ENCODE measurements at regions not wholly inside any gene's neighbourhood (a gene's known extent, or its start where the extent isn't known, plus 50 kb on each side); places are given as distances from the start of the nearest gene placed in this dataset.

DNA sequence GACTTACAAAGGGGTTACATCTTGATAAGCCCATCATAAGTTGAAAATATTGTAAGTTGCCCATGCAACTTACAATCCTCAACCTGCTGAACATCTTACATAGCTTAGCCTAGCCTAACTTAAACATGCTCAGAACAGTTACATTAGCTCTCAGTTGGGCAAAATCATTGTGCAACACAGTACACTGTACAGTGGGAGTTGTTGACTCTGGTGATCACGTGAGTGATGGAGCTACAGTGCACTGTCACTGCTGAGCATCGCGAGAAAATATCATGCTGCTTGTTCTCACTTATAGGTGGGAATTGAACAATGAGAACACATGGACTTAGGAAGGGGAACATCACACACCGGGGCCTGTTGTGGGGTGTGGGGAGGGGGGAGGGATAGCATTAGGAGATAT, 214.9 kb upstream of the ZMIZ1 start:
- DNase-seq (ENCODE audit: low spot score) = no peak

- DNase-seq (ENCODE audit: low spot score) = peak; percentile 71
Measured at GRCh38 chr10:78856421-78856820, 212.3 kb upstream of the ZMIZ1 start.

DNA sequence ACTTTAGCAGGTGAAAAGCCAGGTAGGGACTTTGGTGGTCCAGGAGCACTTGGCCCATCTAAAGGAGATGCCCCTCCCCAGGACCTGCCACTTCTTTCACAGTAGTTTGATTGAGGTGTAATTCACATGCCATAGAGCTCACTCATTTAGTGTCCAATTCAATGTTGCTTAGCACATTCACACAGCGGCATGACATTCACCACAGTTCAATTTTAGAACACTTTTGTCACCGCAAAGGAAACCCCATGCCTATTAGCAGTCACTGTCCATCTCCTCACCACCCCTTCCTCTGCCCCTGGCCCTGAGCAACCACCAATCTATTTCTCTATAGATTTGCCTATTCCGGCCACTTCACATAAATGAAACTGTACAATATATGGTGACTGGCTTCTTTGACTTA, 211.6 kb upstream of the ZMIZ1 start:
- DNase-seq (ENCODE audit: low spot score) = peak; percentile 26

DNA sequence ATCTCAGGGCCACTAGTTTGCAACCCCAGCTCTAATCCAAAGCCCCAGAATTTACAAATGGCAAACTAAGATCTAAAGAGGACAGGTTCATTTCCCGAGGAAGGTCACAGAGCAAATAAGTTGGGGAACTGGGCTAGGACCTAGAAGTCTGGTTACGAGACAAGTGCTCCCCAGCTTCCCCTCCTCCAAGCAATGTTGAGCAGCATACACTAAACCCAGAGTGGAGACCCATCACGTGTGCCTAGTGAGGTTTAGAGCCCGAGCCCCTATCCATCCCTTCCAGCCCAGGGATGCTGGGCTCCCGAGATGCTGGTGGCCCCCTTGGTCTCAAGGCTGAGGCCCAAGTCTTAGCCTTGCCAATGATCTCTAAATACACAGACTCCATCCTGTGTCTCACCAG, 209.5 kb upstream of the ZMIZ1 start:
- DNase-seq (ENCODE audit: low spot score) = peak; percentile 33

DNA sequence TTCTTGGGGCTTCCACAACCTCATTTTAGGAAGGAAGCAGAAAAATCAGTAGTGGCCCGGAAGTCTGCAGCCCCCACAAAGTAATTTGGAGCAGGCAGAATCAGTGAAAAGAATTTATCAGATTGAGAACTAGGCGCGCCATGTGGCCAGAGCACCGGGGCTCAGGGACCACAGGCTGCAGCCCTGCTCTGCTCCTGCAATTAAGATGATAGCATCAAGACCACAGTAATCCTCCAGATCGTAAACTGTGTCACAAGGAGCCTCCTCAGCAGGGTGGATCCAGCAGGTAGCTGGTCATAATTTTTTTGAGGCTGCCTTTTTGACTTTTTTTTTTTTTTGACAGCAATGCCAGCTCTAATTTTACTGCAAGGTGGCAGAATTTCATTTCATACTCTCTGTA, 209.0 kb upstream of the ZMIZ1 start:
- peak; percentile 37 for DNase-seq (ENCODE audit: low spot score)

DNA sequence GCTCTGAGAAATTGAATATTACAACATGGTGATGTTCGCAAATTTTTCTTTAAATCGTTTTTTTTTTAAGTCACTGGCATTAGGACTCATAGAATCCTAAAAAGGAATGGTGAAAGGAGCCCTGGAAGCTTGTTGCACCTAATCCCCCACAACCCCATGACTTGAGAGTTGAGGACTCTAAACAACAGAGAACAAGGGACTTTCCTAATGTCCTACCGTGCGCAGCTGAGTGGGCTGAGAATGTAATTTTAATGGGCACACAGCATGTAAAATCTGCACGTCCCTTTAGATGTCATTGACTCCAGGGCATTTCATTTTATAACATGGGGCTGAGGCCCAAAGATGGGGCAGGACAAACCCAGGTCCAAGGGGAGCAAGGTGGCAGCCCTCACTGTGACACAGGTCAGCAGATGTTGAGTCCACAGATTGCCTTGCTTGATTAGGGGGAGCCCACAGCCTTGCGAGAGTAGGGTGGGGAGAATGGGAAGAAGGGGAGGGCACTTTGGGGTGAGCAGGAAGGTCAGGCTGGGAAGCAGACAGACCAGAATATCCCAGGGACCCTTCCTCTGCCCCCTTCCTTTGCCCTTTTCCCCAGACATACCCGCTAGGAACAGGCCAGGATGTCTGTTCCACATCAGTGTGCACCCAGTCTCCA, 208.4 kb upstream of the ZMIZ1 start:
- peak; percentile 49 for DNase-seq (ENCODE audit: low spot score)

DNA sequence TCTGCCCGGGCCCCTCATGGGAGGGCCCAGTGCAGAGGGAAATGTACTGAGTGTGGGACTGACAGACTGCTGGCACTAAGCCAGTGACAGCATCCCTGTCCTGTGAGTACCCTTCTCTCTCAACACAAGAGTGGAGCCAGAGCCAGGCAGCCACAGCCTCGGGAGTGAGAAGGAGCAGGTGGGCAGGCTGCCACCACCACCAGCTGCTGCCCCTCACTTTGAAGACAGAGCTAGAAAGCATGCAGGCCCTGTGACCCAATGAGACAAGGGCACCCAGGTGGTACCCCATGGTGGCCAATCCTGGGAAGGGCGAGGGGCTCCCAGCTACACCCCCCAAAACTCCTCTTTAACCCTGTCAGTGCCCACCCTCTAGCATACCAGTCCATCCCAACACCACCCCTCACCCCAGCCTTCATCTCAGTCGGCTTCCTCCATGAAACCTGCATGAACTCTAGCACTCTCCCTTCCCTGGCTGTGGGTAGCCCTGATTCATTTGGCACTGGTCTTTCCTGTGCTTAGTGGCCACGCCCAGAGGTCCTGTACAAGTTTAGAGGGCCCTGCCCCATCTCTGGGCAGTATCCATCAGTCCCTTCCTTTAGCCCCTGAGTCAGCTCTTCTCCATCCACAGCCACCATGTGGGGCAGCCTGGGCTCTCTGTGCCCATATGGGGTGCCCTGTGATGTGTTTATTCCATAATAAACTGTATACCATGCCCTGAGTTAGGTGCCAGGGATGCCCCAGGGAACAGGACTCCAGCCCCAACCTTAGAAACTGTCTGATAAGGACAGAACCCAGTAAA, 207.0 kb upstream of the ZMIZ1 start:
- DNase-seq (ENCODE audit: low spot score) = no peak

DNA sequence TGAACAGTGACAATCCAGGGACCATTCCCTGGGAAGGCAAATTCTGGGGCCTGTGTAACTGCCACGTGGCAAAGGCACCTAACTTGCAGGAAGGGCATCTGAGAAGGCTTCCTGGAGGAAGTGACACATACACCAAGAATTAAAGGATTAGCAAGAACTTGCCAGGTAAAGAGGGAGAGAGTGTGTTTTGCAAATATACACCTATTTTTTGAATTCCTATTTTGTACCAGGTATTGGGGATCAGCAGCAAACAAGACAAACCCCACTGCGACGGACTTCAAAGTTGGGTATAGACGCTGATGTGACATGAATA, 206.5 kb upstream of the ZMIZ1 start:
- DNase-seq (ENCODE audit: low spot score) = no peak

DNA sequence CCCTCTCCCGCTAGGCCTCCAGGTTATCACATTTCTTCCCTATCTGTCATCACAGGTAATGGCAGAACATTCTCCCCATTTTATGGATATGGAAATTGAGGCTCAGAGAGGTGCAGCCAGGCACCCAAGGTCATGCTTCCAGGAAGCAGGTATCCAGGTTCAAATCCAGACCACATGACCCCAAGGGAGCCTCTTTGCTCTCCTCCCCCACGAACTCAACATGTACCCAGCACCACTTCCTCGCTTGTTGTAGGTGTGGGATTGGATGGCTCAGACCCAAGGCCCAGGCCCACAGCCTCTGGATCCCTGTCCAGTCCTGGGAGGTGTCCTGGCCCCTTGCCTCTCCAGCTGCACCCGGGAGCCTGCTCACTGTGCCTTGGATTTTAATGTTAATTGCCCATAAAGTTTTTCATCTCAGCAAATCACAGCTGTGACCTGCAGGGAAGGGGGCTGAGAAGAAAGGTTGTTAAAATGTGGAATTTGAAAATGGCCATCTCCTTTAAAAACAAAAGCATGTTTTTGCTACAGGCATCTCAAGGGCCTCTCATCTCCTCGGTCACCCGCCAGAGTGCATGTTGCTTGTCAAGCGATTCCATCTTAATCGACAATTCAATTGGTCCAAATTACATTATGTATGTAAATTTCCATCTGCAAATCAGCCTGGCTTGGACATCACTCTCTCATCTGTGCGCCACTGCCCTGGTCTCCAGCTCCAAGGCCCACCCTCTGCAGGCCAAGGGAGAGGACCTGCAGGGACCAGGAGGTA, 205.4 kb upstream of the ZMIZ1 start:
- DNase-seq (ENCODE audit: low spot score) = no peak

DNA sequence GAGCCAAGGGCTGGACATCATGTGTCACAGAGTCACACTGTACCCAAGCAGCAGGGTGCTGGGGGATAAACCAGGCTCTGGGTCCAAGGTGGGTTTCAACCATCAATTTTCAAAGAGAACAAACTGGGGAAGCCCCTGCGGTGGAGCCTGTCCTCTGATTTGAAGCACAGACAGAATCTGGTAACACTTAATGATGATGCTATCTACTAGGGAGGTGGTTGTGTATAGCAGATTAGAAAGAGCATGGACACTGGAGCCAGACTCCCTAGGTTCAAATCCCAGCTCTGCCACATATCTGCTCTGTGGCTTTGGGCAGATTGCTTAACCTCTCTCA, 204.9 kb upstream of the ZMIZ1 start:
- no peak for DNase-seq (ENCODE audit: low spot score)

- DNase-seq (ENCODE audit: low spot score) = no peak
Measured at GRCh38 chr10:78864761-78865537, 203.8 kb upstream of the ZMIZ1 start.

GRCh38 chr10:78865538-78865875, 203.3 kb upstream of the ZMIZ1 start:
- DNase-seq (ENCODE audit: low spot score) = no peak

- DNase-seq (ENCODE audit: low spot score) = no peak
Measured at GRCh38 chr10:78865931-78866717, 202.6 kb upstream of the ZMIZ1 start.

DNA sequence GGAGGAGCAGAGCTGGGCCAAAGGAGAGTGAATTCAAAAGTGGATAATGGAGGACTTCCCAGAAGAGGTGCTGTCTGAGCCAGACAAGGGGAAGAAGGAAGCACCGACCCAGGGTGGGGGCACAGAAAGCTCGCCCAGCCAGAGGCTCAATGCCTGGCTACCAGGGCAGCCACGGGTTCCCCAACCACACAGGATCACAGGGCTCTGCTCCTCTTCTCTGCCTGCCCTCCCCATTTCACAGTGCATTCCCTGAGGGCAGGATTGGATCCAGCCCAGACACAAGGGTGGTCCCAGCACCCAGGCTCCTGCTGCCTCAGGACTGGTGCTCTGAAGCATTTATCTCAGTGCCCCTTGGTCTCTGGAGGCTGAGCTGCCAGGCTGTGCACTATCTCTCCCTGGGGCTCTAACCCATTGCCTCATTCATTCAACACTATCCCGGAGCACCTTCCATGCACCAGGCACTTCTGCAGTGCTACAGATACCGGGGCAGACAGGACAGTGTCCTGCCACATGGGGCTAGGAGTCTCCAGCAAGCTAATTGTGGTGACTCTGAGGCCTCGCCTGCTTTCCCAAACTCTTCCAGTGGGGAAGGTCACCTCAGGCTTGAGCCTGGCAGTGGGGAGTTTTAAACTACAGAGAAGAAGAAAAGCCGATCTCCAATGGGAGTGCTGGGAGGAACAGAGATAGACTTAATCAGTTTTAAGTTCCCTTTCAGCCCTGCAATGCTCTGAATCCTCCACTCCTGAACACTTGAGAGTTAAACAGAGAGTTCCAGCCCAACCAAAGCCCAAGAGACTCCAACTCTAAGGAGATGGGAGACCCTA, 201.8 kb upstream of the ZMIZ1 start:
- DNase-seq (ENCODE audit: low spot score) = no peak

GRCh38 chr10:78867555-78867939, 201.2 kb upstream of the ZMIZ1 start:
- DNase-seq (ENCODE audit: low spot score) = no peak

- no peak for DNase-seq (ENCODE audit: low spot score)
Measured at GRCh38 chr10:78868048-78868447, 200.7 kb upstream of the ZMIZ1 start.

- DNase-seq (ENCODE audit: low spot score) = no peak
Measured at GRCh38 chr10:78868456-78868855, 200.3 kb upstream of the ZMIZ1 start.

DNA sequence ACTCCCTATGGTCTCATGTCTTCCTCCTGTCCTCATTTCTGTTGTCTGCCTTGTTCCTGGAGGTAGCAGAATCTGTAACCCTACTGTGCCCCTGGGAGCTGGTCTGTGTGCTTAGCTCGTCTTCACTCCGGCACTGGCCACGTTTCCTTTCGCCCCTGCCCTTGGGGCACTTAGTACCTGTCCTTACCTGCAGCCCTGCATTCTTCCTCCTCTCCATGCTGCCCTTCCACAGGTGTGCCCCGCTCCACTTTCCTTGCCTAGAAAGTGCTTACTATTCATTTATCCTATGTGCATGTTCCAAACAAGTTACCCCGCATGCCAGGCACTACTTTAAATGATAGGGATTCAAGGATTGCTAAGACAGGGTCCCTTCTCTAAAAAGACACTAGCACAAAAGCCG, 199.9 kb upstream of the ZMIZ1 start:
- no peak for DNase-seq (ENCODE audit: low spot score)

- DNase-seq (ENCODE audit: low spot score) = peak; percentile 64
Measured at GRCh38 chr10:78869508-78870454, 199.0 kb upstream of the ZMIZ1 start.

DNA sequence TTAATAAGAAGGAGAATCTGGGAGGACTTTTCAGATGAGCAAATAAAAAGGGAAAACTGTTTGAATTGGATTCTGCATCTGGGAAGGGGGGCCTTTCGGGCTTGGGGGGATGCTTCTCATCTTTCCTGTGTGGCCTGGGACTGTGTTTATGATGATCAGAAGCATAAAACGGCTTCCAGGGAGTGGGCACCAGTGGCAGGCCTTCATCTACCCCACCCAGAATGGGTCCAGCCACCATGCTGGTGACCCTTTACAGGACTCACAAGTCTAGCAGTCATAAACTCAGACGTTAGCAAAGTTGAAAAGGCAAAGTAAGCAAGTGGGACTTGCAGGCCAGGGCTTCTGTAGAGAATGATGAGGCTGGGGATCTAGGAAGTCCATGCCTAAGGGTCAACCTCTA, 198.3 kb upstream of the ZMIZ1 start:
- DNase-seq (ENCODE audit: low spot score) = no peak
